GM12891 (cell line): ENCODE measurements at regions not wholly inside any gene's neighbourhood (a gene's known extent, or its start where the extent isn't known, plus 50 kb on each side); places are given as distances from the start of the nearest gene placed in this dataset.

Source experiments
- POLR2A ChIP-seq: IDR thresholded peaks from 2 replicates; pipeline ENCODE4 v1.6.1; 2011; ENCODE audit warnings: low read depth, low read length, control low read depth
- POLR2AphosphoS5 ChIP-seq: IDR thresholded peaks from 2 replicates; pipeline ENCODE4 v1.6.1; 2011; ENCODE audit warnings: low read depth, low read length, control low read depth
- SPI1 ChIP-seq: IDR thresholded peaks from 2 replicates; pipeline ENCODE4 v1.6.1; 2011; ENCODE audit warnings: low read depth, low read length, control low read depth
- TAF1 ChIP-seq: IDR thresholded peaks from 2 replicates; pipeline ENCODE4 v1.6.1; 2011; ENCODE audit warnings: low read depth, low read length, control low read depth

DNA sequence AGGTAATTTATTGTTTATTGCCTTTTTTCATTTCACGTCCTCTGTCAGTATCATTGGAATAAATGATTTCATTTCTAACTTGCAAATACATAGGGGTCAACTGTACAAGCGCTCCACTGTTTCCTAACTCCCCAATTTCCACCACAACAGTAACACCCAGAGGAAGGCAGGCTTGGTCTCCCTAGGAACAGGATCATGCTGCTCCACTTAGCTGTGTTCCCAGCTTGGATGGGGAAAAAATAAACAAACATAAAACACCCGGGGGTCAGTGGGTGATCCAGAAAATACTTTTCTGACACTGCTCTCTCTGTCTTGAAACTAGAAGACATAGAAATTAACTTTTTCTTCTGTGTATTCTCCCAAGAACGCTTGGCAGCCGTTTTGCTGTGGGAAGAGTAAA lies 772.5 kb downstream of the TRIML1 start:
- TF ChIP-seq POLR2AphosphoS5 (no peak), POLR2A (no peak), SPI1 (no peak), TAF1 (no peak)
